DMS 273 treated with DMSO at 0.1 percent for 48 hours (cell line): ENCODE measurements at regions not wholly inside any gene's neighbourhood (a gene's known extent, or its start where the extent isn't known, plus 50 kb on each side); places are given as distances from the start of the nearest gene placed in this dataset.

Experiments
- DNase-seq: peaks from one replicate; lab custom pipeline; 2025; lab: John Stamatoyannopoulos, UW

GRCh38 chr4:34066126-34066525 is 2178.2 kb downstream of the ARAP2 start:
- DNase-seq, result no peak

GRCh38 chr4:34091451-34091850 is 2152.9 kb downstream of the ARAP2 start:
- DNase-seq, result no peak

- DNase-seq, result no peak
Observed at GRCh38 chr4:34094114-34094513, 2150.2 kb downstream of the ARAP2 start.

- no peak for DNase-seq
Observed at GRCh38 chr4:34105311-34105710, 2139.0 kb downstream of the ARAP2 start.

GRCh38 chr4:34108391-34108790 is 2135.9 kb downstream of the ARAP2 start:
- DNase-seq, result no peak

GRCh38 chr4:34112573-34112972 is 2131.7 kb downstream of the ARAP2 start:
- DNase-seq, result no peak

- DNase-seq, result no peak
Observed at GRCh38 chr4:34138385-34138784, 2105.9 kb downstream of the ARAP2 start.

- DNase-seq, result no peak
Observed at GRCh38 chr4:34139346-34139745, 2105.0 kb downstream of the ARAP2 start.

- DNase-seq, result no peak
Observed at GRCh38 chr4:34148322-34148908, 2095.9 kb downstream of the ARAP2 start.

- DNase-seq, result no peak
Observed at GRCh38 chr4:34157547-34157946, 2086.8 kb downstream of the ARAP2 start.

- DNase-seq, result no peak
Observed at GRCh38 chr4:34158878-34159277, 2085.4 kb downstream of the ARAP2 start.

- no peak for DNase-seq
Observed at GRCh38 chr4:34170946-34171345, 2073.4 kb downstream of the ARAP2 start.

GRCh38 chr4:34176609-34177008 is 2067.7 kb downstream of the ARAP2 start:
- DNase-seq, result no peak

- DNase-seq, result no peak
Observed at GRCh38 chr4:34178476-34178875, 2065.8 kb downstream of the ARAP2 start.

- no peak for DNase-seq
Observed at GRCh38 chr4:34181311-34181841, 2062.9 kb downstream of the ARAP2 start.

- DNase-seq, result no peak
Observed at GRCh38 chr4:34181891-34182290, 2062.4 kb downstream of the ARAP2 start.

GRCh38 chr4:34182306-34182705 is 2062.0 kb downstream of the ARAP2 start:
- no peak for DNase-seq

GRCh38 chr4:34183926-34184325 is 2060.4 kb downstream of the ARAP2 start:
- DNase-seq, result no peak

GRCh38 chr4:34187056-34187455 is 2057.3 kb downstream of the ARAP2 start:
- no peak for DNase-seq

- no peak for DNase-seq
Observed at GRCh38 chr4:34191443-34191842, 2052.9 kb downstream of the ARAP2 start.

GRCh38 chr4:34193451-34194154 is 2050.7 kb downstream of the ARAP2 start:
- no peak for DNase-seq

- DNase-seq, result no peak
Observed at GRCh38 chr4:34194585-34194984, 2049.7 kb downstream of the ARAP2 start.

GRCh38 chr4:34196375-34196774 is 2047.9 kb downstream of the ARAP2 start:
- DNase-seq, result no peak

- no peak for DNase-seq
Observed at GRCh38 chr4:34198966-34199365, 2045.3 kb downstream of the ARAP2 start.
